ENCODE measurements at regions not wholly inside any gene's neighbourhood (a gene's known extent, or its start where the extent isn't known, plus 50 kb on each side); places are given as distances from the start of the nearest gene placed in this dataset.

GRCh38 chr9:129478461-129478860 is 142.4 kb downstream of the C9orf50 start:
- TF ChIP-seq EP300 (IDR thresholded peaks at IDR 0.05; ENCODE audit: borderline replicate concordance in 1 of 2, low read depth in 2 of 2, low read length in 2 of 2) (no peak), CTCF (IDR thresholded peaks at IDR 0.05; ENCODE audit: control extremely low read depth in 1 of 3, insufficient read depth in 1 of 3, low read depth in 1 of 3, low read length in 3 of 3) (no peak), CREB1 (IDR thresholded peaks at IDR 0.05) (no peak), RAD21 (IDR thresholded peaks at IDR 0.05 in 1 of 2, conservative IDR thresholded peaks at IDR 0.05 in 1 of 2; ENCODE audit: low read depth in 2 of 2, low read length in 2 of 2) (no peak), BRCA1 (IDR thresholded peaks at IDR 0.05; ENCODE audit: low read depth, low read length) (no peak), EZH2 (IDR thresholded peaks at IDR 0.05; ENCODE audit: low read depth, low read length, severe bottlenecking) (no peak), POLR2AphosphoS5 (IDR thresholded peaks at IDR 0.05; ENCODE audit: low read depth, low read length) (no peak), ATF2 (IDR thresholded peaks at IDR 0.05; ENCODE audit: low read length) (no peak), ASH2L (IDR thresholded peaks at IDR 0.05; ENCODE audit: low read length) (no peak), BCL11A (IDR thresholded peaks at IDR 0.05; ENCODE audit: low read depth in 2 of 2, low read length in 2 of 2) (no peak), SP1 (IDR thresholded peaks at IDR 0.05; ENCODE audit: low read depth, low read length) (no peak), TAF1 (IDR thresholded peaks at IDR 0.05; ENCODE audit: low read depth, low read length) (no peak), POLR2A (IDR thresholded peaks at IDR 0.05; ENCODE audit: control extremely low read depth in 1 of 2, low read depth in 2 of 2, low read length in 2 of 2) (no peak)
